Left lung (tissue), 4 donors: ENCODE measurements at regions not wholly inside any gene's neighbourhood (a gene's known extent, or its start where the extent isn't known, plus 50 kb on each side); places are given as distances from the start of the nearest gene placed in this dataset.

Source experiments
- ATAC-seq: fragments of 200-7000 bp; cut with Tn5 transposase; one replicate; pipeline ENCODE4 v1.9.1; 2020; ENCODE audit warnings: moderate library complexity
- DNase-seq, 4 donors: peaks; one replicate each; pipeline ENCODE4 v3.0.0-alpha.2; 2013 to 2020
- H3K27ac ChIP-seq, 2 donors: fragments of 200-600 bp; sonication (generic) in 1 of 2; one replicate each; pipeline versions ENCODE4 v1.5.0 to v1.8.0; 2020 to 2021
- H3K27me3 ChIP-seq, 2 donors: fragments of 200-600 bp; sonication (generic) in 1 of 2; one replicate each; pipeline versions ENCODE4 v1.5.0 to v1.8.0; 2020 to 2021
- H3K36me3 ChIP-seq, 2 donors: fragments of 200-600 bp; sonication (generic) in 1 of 2; one replicate each; pipeline versions ENCODE4 v1.5.0 to v1.8.0; 2020 to 2021
- H3K4me1 ChIP-seq, 2 donors: fragments of 200-600 bp; one replicate each; pipeline ENCODE4 v1.8.0; 2021
- H3K4me3 ChIP-seq, 2 donors: fragments of 200-600 bp; sonication (generic) in 1 of 2; one replicate each; pipeline versions ENCODE4 v1.5.0 to v1.8.0; 2020 to 2021; ENCODE audit warnings: mild to moderate bottlenecking in 1 of 2
- H3K9me3 ChIP-seq, 2 donors: fragments of 200-600 bp; sonication (generic) in 1 of 2; one replicate each; pipeline versions ENCODE4 v1.5.0 to v1.8.0; 2020 to 2021
- intact Hi-C, 2 donors: fragments of 100-400 bp; cut with DNase I; formaldehyde crosslinking; loops; one replicate each; pipeline versions ENCODE4 v1.11.2 to v1.14.2; 2022
- TF ChIP-seq, protein P1 (sequence below), 2 donors: fragments of 200-600 bp; sonication (generic) in 1 of 2; IDR thresholded peaks; one replicate each; pipeline versions ENCODE4 v1.5.0 to v1.8.0; 2021; ENCODE audit warnings: antibody characterized with exemption in 2 of 2
- donor health status: DM: no; HTN: yes; CAD: no.
- donor health status: DM: no; HTN: no; CAD: no.

DNA sequence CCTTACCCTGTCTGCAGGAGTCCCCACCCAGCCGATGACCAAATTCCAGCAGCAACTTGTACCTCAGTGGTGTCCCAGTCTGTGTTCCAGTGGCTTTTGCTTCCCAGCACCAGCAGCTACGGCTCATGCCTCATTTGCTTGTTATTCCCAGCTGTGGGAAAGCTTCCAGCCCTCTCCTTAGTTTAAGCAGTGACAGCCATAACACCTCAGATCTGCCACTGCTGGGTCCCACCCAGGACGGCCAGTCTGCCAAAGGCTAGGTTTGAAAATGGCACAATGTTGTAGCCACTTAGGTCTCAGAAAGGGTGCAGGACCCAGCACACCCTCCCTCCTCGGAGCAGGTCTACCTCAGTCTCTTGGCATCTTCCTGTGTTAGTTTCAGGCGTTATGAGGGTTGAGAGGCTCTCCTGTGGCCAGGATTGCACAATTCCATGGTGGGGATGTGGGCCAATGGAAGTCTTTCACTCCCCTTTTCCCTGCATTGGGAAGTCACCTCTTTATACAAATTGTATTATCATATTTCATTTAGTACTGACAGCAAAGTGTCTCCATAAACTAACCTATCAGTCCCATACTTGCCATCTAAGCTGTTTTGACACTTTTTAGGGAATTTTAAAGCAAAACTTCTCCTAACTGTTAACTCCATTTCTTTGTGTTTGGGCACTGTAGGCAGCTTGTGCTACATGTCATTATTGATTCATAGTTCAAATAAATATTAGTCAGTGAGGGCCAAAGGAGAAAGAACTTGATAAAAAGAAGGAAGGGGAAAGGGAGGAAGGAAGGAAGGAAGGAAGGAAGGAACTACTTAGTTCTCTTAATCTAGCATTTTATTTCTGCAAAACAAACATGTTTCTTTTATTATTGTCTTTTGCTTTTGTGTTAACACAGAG lies 62.9 kb upstream of the FAM110C start:
- Histone ChIP-seq H3K4me3 (no peak overlapping the region), H3K27me3 (peaks cover 0 to 4% of the 10 kb centered on the region in 2 donors), H3K36me3 (no peaks in the 10 kb centered on the region), H3K4me1 (no peaks in the 10 kb centered on the region), H3K27ac (no peak overlapping the region), H3K9me3 (peaks cover 3 to 15% of the 10 kb centered on the region in 2 donors)
- intact Hi-C loops, result no loop called here
- TF ChIP-seq, protein P1, sequence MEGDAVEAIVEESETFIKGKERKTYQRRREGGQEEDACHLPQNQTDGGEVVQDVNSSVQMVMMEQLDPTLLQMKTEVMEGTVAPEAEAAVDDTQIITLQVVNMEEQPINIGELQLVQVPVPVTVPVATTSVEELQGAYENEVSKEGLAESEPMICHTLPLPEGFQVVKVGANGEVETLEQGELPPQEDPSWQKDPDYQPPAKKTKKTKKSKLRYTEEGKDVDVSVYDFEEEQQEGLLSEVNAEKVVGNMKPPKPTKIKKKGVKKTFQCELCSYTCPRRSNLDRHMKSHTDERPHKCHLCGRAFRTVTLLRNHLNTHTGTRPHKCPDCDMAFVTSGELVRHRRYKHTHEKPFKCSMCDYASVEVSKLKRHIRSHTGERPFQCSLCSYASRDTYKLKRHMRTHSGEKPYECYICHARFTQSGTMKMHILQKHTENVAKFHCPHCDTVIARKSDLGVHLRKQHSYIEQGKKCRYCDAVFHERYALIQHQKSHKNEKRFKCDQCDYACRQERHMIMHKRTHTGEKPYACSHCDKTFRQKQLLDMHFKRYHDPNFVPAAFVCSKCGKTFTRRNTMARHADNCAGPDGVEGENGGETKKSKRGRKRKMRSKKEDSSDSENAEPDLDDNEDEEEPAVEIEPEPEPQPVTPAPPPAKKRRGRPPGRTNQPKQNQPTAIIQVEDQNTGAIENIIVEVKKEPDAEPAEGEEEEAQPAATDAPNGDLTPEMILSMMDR (IDR thresholded peaks at IDR 0.05), result no peak
- ATAC-seq (peak; percentile 90), DNase-seq (no peak)

DNA sequence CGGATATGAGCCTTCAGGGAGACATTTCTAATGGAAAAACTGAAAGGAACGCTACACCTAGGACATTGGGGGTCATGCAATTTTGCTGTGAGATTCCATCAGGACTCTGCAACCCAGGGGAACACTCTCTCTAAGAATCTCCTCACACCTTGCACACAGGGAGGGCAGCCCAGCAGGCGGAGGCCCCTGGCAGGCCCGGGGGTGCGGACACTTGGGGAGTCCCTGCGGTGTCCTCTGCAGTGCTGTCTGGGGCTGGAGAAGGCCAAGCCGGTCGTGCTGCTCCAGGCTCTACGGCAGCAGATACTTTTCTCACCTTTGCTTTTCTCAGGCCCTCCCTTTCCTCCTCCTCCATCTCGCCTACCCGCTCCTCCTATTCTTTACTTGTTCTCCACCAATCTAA lies 54.7 kb upstream of the FAM110C start:
- Histone ChIP-seq H3K4me1 (no peaks in the 10 kb centered on the region), H3K27ac (no peak overlapping the region), H3K36me3 (no peaks in the 10 kb centered on the region), H3K4me3 (no peak overlapping the region), H3K9me3 (peaks cover 0 to 19% of the 10 kb centered on the region in 2 donors), H3K27me3 (no peaks in the 10 kb centered on the region)
- ATAC-seq (no peak), DNase-seq (no peak)
- intact Hi-C loops, result no loop called here
- TF ChIP-seq, protein P1 (IDR thresholded peaks at IDR 0.05), result no peak
